GM21786 (cell line): ENCODE measurements at regions not wholly inside any gene's neighbourhood (a gene's known extent, or its start where the extent isn't known, plus 50 kb on each side); places are given as distances from the start of the nearest gene placed in this dataset.
A peak's percentile ranks its signal among the peaks of the same experiment; 100 is the strongest.

ENCODE experiments used
- ATAC-seq: cut with Tn5 transposase; IDR thresholded peaks from one replicate; pipeline ENCODE4 v1.9.1; 2021; ENCODE audit not compliant: unreplicated experiment

DNA sequence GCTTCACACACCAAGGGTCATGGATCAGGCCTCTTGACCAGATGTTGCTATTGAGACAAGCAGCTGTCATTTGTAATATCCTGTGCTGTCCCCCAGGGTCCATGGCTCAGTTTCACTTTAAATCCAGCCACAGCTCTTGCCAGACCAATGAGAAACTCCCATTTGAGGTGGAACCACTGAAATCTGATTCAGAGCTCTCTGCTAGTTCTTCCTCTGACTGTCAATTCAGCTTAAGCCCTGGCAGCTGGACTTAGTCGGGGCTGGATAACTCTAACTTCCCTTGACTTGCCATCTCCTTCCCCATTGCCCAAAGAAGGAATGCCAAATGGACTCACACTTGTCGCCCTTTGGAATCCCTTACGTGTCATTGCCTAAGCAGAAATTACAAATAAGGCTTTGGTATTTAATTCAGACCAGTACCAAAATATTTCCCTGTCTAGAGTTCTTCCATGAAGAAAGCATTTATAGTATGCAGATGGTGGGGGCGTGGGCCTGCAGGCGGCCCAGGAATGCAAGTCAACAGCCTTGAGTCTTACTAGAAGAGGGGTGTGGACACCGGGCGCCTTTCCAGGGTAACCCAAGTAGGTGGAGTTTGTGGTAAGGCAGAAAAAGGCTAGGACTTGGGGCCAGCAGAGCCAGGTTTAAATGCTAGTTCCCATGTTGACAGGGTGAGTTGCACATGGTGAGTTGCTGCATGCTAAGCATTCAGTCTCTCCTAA lies 96.9 kb upstream of the TMPO start:
- ATAC-seq: peak; percentile 85

- no peak for ATAC-seq
Measured at GRCh38 chr12:98419081-98419794, 96.2 kb upstream of the TMPO start.

- no peak for ATAC-seq
Measured at GRCh38 chr12:98419795-98420404, 95.5 kb upstream of the TMPO start.

GRCh38 chr12:98420461-98420860 lies 94.9 kb upstream of the TMPO start:
- ATAC-seq: no peak

DNA sequence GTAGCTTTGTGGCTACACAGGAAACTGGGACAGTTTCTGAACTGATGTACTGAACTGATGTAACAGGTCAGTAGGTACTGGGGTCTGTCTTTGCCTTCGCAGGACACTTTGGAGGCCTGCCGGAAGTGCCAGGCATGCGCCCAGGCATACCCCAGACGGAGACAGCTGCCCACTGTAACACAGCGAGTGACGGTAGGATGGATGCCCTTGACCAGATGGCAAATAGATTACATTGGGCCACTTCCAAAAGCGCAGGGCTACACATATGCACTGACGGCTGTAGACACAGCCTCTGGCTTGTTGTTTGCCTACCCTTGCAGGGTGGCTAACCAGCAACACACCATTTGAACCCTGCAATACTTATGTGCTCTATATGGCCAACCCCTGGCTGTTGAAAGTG lies 94.1 kb upstream of the TMPO start:
- no peak for ATAC-seq

GRCh38 chr12:98422359-98422758 lies 93.0 kb upstream of the TMPO start:
- ATAC-seq: no peak

- no peak for ATAC-seq
Measured at GRCh38 chr12:98422812-98423211, 92.6 kb upstream of the TMPO start.

DNA sequence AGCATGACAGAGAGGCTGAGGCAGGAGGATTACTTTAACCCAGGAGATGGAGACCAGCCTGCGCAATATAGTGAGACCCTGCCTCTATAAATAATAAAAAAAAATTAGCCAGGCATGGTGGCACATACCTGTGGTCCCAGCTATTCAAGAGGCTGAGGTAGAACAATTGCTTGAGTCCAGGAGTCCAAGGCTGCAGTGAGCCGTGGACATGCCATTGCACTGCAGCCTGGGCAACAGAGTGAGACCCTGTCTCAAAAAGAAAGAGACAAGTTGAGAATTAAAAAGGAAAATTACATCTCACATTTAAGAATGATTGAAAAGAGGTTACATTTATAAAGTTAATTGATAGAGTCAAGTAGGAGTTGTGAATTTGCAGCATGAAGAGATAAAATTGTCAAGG lies 91.4 kb upstream of the TMPO start:
- ATAC-seq: no peak

DNA sequence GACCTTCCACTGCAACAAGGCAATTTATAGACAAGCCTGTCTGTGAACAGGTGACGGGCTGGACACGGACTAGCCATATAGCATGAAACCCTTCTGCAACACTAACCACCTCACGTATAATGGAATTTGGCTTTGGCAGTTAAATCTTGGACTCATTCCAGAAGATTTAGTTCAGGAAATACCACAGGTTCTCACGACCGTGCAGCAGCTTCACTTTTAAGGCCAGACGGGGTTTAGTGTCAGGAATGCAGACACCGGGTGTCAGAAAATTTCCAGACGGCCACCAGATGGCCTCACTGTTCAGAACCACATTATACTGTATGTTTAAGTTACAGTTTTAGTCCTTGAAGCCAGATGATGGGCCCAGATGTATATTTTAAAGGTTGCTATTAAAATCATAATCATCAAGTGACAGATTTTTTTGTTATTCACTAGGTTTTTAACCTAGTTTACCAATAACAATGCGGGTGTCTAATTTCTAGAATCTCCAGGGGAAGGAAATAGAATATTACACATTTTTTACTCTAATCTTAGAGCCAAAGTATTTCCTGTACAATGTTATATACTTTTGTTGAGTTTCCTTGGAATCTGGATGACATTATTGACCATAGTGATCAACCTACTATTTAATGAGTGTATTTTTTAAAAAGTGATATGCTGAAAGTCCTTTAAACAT lies 90.5 kb upstream of the TMPO start:
- ATAC-seq: peak; percentile 83

DNA sequence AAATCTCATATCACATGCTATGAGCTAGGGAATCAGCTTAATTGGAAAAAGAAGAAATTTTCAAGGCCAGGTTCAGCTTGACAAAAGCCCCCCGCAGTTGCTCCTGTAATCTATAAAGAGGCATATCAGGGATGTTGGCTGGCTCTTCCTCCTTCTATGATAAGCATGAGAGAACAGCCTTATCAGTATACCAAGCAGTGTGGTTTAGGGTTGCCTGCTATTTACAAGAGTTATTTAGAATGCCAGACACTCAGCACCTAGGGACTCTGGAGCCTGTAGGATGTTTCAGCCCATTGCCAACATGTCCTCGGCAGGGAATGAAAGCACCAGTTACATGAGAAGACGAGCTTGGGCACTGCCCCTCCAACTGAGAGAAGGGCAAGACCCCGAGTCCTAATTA lies 89.5 kb upstream of the TMPO start:
- no peak for ATAC-seq

DNA sequence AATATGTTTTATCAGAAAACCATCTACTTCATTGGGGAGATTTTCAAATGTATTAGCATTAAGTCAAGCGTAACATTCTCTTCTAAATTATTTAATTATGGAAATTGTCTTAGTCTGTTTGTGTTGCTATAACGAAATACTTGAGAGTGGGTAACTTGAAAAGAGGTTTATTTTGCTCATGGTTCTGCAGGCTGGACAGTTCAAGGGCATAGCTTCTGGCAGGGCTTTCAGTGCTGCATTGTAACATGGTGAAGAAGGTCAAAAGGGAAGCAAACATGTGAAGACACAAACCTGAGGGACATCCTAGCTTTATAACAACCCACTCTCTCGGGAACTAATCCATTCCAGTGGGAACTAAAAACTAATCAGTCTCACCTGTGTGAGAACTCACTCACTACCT lies 84.3 kb upstream of the TMPO start:
- no peak for ATAC-seq

GRCh38 chr12:98437166-98437565 lies 78.2 kb upstream of the TMPO start:
- ATAC-seq: no peak

DNA sequence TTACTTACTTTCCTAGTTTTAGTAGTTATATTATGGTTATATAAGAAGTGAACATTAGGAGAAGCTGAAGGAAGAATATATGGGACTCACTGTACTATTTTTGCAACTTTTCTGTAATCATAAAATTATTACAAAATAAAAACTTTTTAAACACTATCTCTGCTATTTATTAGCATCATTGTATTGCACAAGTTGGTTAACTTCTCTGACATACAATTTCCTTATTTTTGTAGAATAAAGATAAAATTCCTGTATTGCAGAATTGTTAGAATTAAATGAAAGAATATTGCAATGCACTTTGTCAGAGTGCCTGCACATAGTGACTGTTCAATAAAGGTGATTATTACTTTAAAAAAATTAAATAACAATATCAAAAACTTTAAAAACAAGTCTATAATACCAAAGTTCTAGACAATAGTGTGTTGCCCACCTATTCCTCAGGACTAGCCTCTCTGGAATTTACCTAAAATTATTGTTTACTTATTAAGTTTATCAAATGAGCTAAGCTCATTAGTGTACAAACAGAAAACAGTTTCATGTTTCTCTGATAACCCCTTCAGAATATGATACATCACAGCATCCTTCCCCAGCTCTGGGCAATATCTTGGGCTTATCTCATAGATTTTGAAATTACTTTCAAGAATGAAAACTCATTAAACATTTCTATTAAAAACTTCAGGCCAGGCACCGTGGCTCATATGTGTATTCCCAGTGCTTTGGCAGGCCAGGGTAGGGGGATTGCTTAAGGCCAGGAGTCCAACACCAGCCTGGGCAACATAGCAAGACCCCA lies 77.4 kb upstream of the TMPO start:
- no peak for ATAC-seq

- ATAC-seq: no peak
Measured at GRCh38 chr12:98438656-98439230, 76.6 kb upstream of the TMPO start.

GRCh38 chr12:98439471-98439951 lies 75.9 kb upstream of the TMPO start:
- ATAC-seq: no peak

GRCh38 chr12:98439981-98440581 lies 75.3 kb upstream of the TMPO start:
- ATAC-seq: no peak

- no peak for ATAC-seq
Measured at GRCh38 chr12:98446060-98446459, 69.3 kb upstream of the TMPO start.

- no peak for ATAC-seq
Measured at GRCh38 chr12:98446682-98447081, 68.7 kb upstream of the TMPO start.

GRCh38 chr12:98449584-98449983 lies 65.8 kb upstream of the TMPO start:
- ATAC-seq: no peak

DNA sequence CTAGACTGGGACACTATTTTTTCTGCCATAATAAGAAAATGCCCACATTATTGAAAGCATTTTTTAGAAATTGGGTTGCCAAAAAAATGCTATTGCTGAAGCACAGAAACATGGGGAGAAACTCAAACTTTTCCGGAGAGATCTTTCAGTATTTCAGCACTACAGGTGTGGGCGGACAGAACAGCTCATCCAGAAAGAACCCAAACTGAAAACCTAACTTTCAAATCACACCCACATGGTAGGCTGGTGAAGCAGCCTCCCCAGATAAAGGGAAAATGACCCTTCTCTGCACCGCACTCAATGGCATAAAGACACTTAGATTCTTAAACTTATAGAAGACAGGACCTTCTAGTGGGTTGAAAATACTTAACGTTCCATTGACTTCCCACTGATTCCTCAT lies 62.3 kb upstream of the TMPO start:
- no peak for ATAC-seq
